A204.1 (cell line): ENCODE measurements at regions not wholly inside any gene's neighbourhood (a gene's known extent, or its start where the extent isn't known, plus 50 kb on each side); places are given as distances from the start of the nearest gene placed in this dataset.

Experiments
- FAIRE-seq: peaks from 2 replicates; lab custom pipeline; 2012; peaks lifted over from hg19 to GRCh38; lab: Jason Lieb, UNC

DNA sequence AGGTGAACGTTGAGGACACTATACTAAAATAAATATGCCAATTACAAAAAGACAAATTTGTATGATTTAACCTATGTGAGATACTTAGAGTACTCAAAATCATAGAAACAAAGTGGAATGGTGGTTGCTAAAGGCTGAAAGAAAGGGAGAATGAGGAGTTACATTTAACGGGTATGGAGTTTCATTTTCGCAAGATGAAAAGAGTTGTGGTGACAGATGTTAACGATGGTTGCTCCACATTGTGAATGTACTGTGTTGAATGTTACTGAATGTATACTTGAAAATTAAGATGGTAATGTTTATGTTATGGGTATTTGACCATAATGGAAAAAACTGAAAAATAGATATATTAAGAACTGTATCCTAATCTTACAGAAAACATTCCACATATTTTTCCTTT, 51.3 kb upstream of the MOCS2 start:
- FAIRE-seq = no peak

DNA sequence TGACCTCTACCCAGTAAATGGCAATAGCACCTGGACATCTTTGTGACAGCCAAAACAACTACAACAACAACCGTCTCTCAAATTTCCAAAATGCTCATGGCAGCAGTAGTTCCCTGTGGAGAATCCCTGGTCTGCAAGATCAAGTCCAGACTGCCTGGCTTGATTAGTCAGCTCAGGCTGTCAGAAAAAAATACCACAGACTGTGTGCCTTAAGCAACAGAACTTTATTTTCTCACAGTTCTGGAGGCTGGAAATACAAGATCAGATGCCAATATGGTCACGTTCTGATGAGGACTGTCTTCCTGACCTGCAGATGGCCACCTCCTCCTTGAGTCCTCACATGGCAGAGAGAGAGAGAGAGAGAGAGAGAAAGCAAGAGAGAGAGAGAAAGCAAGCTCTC, 52.3 kb upstream of the MOCS2 start:
- FAIRE-seq = no peak

DNA sequence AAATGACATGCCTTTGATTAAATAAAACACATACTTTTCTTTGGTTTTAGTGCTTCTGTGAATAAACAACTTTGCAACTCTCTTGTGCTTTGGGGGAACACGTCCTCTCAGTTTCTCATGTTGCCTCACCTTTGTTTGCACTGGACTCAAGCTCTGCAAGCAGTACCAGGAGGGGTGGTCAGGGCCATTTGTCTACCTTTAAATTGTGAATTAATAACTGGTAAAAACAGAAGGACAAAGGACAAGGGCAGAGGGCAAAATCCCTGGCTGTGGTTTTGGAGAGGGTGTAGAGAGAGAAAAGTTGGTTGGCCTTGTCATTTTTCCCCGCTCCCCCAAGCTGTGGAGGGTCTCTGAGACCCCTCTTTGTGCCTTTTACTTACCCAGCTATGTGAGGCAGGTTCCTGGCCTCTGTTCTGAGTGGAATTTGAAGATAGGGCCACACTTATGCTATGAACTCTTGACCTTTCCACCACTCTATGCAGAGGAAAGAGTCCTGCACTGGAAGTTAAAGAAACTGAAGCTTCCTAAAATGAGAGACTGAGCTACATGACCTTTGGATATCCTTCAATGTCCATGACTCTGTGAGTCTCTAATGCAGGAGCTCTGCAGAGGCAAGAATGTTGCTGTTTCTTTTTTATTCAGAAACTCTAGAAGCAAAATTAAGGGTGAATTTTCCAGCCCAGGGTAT, 55.1 kb upstream of the MOCS2 start:
- FAIRE-seq = no peak

DNA sequence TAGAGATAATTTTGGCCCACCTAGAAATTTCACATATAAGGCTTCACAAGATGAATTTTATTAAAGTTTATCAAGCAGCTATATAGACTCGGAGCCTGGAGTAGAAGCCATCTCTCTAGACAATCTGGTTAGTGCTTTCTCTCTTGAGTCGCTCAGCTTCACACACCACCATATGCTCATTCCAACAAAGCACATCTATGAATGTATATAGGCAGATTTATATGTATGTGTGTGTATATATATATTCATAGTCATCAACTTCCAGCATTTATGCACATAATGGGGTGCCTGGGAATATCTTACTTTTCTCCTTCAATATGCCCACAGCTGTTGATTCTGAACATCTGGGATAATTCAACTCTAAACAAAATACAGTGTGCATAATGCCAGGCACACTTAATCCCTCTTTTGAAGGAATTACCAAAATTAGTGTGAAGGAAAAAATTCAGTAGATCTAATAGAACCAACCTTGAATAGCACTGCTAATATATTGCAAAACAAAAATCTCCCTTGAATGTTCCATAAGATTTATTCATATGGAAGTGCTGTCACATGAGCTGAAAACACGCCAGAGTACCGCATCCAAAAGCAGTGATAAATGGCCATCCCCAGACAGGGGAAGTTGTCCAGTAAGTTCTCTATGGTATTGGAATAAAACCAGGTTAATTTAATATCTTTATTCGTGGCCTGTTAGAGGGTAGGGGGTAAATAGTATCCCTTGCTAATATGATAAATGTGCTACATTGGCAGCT, 56.0 kb upstream of the MOCS2 start:
- no peak for FAIRE-seq

DNA sequence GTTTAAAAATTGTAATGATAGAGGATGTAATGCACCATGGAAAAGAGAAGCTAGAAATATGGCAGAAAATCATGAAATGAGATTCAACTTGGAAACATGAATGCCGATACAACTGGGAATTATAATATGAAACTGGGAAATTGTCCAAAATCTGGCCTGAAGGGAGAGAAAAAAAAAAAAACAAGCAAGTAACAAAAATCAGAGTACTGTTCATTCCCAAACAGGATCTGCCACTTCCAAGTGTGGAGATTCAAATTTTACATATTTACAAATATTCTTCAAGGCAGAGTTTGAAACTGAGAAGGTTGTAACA, 56.6 kb upstream of the MOCS2 start:
- no peak for FAIRE-seq

DNA sequence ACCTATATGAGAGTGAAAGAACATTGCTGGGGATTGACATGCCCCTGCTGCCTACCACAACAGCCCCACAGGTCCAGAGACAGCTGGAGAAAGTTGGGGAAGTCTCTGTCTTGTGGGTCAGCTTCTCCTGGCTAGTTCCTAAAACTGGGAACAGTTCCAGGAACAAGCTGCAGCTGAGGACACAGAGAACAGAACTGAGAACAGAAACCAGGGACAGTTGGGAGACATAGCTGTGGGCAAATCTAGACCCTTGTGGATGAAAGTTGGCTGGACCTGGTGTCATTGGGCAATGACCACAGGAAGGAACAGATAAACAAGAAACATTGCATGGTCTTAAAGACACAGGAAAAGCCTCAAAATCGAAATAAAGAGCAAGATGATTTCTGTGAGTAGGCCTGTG, 58.3 kb upstream of the MOCS2 start:
- FAIRE-seq = no peak

DNA sequence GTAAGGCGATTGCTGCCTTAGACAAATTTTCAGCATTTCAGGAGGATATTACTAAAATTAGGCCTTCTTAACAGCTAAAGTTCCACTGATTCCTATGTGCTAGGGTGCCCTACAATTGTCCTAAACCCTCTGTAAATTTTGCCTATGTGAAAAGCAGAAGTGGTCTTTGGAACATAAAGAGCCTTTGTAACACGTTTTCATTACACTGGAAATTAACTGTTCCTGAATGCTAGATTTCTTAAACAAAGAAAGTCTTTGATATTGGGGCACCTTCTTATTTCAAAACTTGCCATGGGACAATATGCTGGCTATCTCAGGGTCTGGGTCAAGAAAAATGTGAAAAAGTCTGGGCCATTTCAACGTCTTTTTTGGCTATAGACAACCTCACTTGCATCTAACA, 60.4 kb upstream of the MOCS2 start:
- no peak for FAIRE-seq

DNA sequence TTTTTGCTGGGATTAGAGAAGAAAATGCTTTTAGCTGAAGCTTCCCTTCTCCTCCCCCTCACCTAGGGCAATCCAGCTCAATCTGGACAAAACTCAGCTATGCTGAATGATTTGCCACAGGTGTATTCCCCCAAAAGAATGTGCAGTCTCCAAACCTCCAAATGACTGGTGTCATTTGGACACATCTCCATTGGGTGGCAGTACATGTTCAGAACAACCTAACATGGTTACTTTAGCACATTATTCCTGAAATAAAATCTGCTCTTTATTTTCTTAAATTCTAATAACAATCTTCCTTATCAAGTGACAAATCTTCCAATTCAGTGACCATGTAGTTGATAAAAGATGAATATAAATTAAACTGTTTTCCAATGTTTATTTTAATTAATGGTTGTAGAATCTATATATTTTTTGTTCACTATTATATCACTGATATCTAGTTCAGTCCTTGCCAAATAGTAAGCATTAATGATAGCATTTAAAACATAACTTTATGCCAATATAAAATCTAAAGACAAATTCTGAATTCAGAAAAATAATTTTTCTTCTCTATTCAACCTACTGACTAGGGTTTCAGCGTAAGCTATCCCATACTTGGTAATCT, 61.3 kb upstream of the MOCS2 start:
- FAIRE-seq = peak; percentile 83

DNA sequence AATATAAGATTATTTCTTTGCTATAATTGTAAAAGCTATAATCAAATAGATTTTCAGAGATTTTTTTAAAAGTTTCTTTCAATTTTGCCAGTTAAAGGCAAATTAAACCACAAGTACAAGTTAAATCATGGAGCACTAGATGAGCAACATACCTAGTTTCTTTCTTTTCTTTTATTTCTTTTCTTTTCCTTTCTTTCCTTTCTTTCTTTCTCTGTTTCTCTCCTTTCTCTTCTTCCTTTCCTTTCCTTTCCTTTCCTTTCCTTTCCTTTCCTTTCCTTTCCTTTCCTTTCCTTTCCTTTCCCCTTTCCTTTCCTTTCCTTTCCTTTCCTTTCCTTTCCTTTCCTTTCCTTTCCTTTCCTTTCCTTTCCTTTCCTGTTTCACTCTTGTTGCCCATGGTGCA, 62.5 kb upstream of the MOCS2 start:
- peak; percentile 39 for FAIRE-seq

DNA sequence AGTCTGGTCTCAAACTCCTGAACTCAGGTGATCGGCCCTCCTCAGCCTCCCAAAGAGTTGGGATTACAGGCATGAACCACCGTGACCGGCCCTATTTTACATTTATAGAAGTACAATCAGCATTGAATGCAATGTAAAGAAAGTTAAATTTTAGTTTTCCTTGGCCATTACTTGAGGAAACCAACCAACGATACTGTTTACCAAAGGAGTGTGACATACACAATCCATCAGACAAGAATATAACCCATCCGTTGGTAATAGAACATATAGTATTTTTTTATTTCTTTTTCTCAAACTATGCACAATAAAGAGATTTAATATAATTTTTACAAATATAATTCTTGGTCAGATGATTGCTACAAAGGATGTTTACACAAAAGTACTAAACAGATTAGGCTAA, 63.1 kb upstream of the MOCS2 start:
- no peak for FAIRE-seq

DNA sequence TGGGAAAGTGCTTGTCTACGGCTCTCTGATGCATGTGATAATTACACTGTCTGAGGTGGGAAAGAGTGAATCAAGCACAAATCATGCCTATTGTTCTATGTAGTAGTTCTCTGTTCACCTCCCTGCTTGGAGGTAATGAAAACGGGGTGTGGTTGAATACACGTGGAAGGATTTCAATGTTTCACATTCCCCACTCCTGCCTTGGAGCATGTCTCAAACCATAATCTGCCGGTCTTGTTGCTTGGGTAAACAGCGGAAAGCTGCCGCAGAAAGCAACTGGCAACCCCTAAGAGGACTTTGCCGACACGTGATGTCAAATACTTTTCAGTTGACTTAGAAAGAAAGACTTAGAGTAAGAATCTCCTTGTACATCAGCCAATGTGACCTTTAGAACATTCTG, 63.5 kb upstream of the MOCS2 start:
- FAIRE-seq = no peak

DNA sequence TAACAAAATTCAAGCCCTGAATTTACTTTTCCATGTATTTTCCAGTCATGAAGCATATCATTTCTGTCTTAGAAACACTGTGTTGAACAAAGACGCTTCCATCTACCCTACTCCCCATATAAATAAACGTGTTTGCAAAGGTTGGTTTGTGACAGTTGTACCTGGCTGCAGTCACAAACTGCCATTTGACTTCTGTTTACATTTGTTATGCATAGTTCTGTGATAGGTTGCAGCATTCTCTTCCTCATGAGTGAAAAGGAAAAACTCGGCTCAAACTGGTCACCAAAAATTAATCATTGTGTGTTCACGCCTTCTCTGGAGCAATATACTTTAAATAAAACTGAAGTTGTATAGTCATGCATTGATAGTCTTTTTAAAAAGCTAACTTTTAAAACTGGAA, 69.3 kb upstream of the MOCS2 start:
- no peak for FAIRE-seq

DNA sequence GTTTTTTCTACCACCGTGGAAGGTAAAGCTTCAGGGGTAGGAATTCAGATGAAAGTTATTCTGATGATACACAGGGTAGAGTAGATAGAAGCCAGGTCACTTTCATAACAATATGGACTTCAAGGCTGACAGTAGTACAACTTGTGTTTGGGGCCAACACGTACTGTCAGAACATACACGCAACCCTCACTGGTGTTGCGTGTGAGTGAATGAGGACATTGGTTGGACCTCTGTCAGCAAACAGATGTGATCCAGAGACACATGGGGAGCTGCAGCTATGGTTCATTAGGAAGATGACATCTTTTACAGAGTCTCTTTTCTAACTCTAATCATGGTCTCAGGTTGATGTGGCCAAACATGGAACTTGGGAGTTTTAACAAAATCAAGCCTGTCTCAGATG, 70.1 kb upstream of the MOCS2 start:
- no peak for FAIRE-seq

DNA sequence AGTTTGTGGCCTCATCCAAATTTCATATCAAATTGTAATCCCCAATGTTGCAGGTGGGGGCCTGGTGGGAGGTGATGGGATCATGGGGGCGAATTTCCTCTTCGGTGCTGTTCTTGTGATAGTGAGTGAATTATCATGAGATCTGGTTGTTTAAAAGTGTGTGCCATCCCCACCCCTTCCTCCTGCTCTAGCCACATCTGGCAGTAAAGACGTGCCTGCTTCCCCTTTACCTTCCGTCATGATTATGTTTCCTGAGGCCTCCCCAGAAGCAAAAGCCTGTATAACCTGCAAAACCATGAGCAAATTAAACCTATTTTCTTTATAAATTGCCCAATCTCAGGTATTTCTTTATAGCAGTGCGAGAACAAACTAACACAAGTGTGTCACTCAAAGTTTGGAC, 71.0 kb upstream of the MOCS2 start:
- FAIRE-seq = no peak

DNA sequence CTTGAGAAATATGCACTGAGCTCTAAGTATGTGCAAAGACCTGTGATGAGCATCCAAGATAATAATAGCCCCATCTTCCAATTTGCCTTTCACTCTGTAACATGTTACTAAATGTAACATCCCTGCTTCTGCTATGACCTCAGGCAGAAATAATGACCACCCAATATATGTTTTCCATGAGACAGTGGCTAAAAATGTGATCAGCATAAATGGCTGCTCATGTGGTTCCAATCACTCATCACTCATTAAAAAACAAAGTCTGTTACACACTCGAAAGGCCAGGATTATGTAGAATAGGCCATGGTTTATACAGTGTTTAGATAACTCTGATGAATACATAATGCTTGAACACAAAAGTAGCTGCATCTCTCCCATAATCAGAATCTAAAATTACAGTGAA, 71.4 kb upstream of the MOCS2 start:
- no peak for FAIRE-seq

DNA sequence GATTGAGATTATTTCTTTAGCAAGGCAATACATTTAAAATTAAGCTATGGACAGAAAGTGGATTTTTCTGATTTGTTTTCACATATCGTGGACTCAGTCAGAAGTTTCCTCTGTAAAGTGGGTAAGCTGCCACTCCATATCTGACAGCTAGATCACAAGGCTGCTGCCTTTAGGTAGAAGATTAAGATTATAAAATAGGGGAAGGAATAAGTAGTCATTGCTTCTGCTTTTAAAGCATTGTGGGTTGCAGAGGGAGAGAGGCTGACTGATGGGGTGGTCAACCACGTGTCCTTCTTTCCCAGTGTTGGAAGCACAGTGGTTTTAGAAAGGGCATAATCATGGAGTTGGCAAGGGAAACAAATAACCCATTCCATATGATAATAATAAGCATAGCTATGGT, 74.3 kb upstream of the MOCS2 start:
- no peak for FAIRE-seq

DNA sequence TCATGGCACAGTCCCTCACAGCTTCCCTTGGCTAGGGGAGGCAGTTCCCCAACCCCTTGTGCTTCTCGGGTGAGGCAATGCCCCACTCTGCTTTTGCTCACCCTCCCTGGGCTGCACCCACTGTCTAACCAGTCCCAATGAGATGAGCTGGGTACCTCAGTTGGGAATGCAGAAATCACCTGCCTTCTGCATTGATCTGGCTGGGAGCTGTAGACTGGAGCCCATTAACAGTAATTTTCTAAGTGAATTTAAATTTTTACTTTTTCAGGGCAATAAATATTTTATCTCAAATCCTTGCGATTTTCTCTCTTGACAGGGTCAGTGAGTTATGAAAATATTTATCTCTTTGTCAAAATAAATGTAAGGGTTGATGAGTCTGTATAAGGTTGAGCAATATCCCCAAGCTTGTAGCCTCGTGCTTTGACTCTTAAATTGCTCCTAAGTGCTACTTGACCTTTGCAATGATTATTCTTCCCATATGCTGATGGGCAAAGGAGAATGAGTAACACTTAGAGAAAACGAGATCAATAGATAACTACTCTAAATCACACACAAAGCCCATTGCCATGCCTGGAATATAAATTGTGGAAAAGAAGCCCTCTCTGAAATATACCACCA, 82.1 kb upstream of the MOCS2 start:
- no peak for FAIRE-seq

DNA sequence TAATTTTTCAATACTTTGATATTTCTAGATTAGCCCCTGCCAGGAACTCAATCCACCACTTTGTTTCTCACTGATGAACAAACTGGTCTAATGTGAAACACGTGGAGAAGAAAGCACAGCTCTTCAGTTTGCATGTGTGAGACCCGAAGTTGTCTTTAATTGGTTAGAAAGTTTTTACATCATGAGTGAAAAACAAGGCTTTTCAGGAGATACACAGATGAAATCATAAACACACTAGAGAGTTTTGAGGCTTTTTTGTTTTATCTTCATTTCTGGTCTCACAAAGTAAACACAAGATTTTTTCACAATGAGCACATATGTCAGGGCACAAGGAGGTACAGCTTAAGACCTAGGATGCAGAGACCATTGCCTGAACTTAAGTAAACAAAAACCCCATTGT, 84.5 kb upstream of the MOCS2 start:
- FAIRE-seq = no peak

DNA sequence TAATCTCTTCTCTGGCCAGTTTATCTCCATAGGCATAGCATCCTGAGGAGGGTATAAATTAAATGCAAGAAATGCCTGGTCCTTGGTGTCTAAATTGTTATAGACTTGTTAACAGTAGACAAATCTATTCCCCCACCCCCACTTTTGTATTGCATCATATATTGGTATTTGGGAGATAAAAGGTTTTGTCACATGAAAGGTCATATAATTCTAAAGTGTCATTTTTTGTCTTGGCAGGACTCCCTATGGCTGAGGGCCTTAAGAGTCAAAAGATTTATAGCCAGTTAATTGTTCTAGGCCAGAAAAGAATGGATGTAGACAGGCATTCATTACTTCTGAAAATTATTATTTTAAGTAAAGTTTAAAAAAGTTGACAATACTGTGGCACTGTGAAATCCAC, 90.3 kb upstream of the MOCS2 start:
- no peak for FAIRE-seq

DNA sequence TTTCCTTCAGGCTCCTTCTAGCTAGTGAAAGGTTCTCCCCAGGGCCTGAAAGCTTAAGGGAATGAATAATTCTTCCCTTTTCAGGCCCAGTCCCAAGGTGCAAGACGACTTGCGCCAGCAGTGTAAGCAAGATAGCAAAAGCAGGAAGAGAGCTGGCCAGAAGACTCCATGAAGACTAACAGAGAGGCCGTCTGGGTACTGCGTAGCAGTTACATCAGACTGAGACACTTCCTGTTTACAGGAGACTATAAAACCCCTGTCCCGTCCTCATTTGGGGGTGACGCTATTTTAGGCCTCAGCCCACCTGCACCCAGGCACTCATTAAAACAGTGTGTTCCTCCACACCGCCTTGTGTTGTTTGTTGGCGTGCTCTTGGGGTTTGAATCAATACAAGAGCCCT, 90.7 kb upstream of the MOCS2 start:
- no peak for FAIRE-seq

DNA sequence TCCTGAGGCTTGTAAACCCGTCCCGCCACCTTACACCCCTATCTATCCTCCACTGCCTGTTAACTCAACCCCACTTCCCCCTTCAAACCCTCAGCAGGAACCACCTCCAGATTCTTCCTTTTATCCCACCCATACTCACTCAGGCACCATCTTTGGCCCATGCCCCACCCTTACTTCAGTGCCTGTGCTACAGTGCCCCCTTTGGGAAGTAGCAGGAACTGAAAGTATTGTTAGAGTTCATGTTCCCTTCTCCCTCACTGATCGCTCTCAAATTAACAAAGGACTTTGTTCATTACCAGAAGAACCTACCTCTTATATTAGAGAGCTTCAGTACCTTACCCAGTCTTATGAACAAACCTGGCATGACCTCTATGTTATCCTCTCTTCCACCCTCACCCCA, 92.2 kb upstream of the MOCS2 start:
- FAIRE-seq = no peak

DNA sequence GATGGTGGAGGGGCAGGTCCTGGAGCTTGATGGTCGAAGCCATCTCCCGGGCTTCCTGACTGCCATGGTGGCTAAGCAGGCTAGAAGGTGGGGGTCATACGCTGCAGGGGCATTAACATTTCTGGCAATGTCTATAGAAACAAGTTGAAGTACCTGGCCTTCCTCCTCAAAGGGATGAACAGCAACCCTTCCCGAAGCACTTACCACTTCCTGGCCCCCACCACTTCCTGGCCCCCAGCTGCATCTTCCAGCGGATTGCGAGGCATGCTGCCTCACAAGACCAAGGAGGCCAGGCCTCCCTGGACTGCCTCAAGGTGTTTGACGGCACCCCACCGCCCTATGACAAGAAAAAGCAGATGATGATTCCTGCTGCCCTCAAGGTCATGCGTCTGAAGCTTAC, 97.0 kb upstream of the MOCS2 start:
- no peak for FAIRE-seq

DNA sequence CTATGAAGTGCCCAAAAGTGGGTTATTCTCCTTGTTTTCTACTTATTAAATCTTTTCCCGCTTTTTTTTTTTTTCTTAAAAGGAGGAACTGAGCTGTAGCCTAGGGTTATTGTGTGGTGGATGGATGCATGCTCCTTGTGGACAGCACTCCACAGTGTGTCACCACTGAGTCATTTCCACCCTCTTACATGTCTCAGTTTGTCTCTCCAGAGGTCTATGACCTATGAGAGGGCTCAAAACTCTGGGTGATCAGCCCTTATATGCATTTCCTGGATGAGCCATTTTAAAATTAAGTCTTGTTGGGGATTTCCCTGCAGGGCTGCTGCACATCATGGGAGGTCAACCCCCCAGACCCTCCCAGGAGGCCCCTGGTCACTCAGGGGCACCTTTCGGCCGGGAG, 102.2 kb upstream of the MOCS2 start:
- FAIRE-seq = no peak

DNA sequence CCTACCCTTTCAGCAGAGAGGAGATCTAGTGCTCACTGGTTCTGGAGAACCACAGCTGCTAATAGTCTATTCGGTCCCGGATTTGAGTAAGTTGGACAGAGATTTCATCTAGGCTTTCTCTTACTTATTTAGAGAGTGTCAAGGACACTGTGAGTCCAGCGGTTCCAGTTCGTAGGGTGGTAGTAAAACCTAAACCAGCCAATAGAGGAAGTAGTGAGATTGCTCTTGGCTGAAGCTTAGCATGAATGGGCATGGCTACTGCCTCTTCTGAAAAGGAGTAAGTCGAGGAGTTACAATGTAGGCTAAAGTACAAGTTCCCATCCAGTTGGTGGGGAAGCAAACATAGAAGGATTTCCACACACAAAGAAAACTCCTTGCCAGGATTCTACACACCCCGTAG, 109.6 kb upstream of the MOCS2 start:
- no peak for FAIRE-seq
